H1 (cell line): ENCODE measurements at regions not wholly inside any gene's neighbourhood (a gene's known extent, or its start where the extent isn't known, plus 50 kb on each side); places are given as distances from the start of the nearest gene placed in this dataset.

Experiments
- CTCF ChIA-PET: fragments of 300-600 bp; sonication (Branson Sonifier 250); formaldehyde crosslinking; loops from one replicate; lab custom pipeline; 2021; ENCODE audit not compliant: partially characterized antibody; lab: Charles Lee
- POLR2A ChIA-PET: fragments of 300-600 bp; sonication (Branson Sonifier 250); formaldehyde crosslinking; loops from one replicate; lab custom pipeline; 2021; ENCODE audit warnings: inconsistent platforms; ENCODE audit not compliant: partially characterized antibody; lab: Charles Lee
- DNase-seq, 2 experiments: peaks; one replicate each; pipeline versions ENCODE4 v3.0.0 to v3.0.0-alpha.2; 2010 to 2022; ENCODE audit warnings: low spot score in 2 of 2, low read depth in 1 of 2, mixed read lengths in 1 of 2
- FAIRE-seq: peaks from 2 replicates; lab custom pipeline; 2011; peaks lifted over from hg19 to GRCh38; lab: Jason Lieb, UNC
- H2AFZ ChIP-seq: 2 replicates; pipeline ENCODE4 v1.8.1; 2012; ENCODE audit warnings: low read length, inconsistent platforms
- H2AK5ac ChIP-seq: 2 replicates; pipeline ENCODE4 v1.6.1; 2013; ENCODE audit warnings: low read depth, low read length
- H2BK120ac ChIP-seq: replicated peaks from 2 replicates; pipeline ENCODE3; 2013; ENCODE audit warnings: low read depth, low read length, inconsistent platforms
- H2BK12ac ChIP-seq: 2 replicates; pipeline ENCODE4 v1.6.1; 2013; ENCODE audit warnings: low read depth, low read length
- H2BK15ac ChIP-seq: 2 replicates; pipeline ENCODE4 v1.6.1; 2013; ENCODE audit warnings: low read length
- H2BK20ac ChIP-seq: 2 replicates; pipeline ENCODE4 v1.6.1; 2013; ENCODE audit warnings: low read length
- H2BK5ac ChIP-seq: 2 replicates; pipeline ENCODE4 v1.6.1; 2013; ENCODE audit warnings: low read depth, low read length
- H3K14ac ChIP-seq: 2 replicates; pipeline ENCODE4 v1.6.1; 2013; ENCODE audit warnings: inconsistent platforms; ENCODE audit not compliant: insufficient read length
- H3K18ac ChIP-seq: 2 replicates; pipeline ENCODE4 v1.6.1; 2013; ENCODE audit warnings: low read length; ENCODE audit errors: extremely low read depth
- H3K23ac ChIP-seq: 2 replicates; pipeline ENCODE4 v1.6.1; 2013; ENCODE audit warnings: inconsistent platforms; ENCODE audit not compliant: insufficient read length
- H3K23me2 ChIP-seq: 2 replicates; pipeline ENCODE4 v1.6.1; 2013; ENCODE audit warnings: low read depth, low read length
- H3K27ac ChIP-seq: 2 replicates; pipeline ENCODE4 v1.6.1; 2011; ENCODE audit warnings: low read depth, low read length, inconsistent platforms
- H3K27me3 ChIP-seq, 4 experiments: replicated peaks in 1 of 4; 1 replicate in 1 of 4; 2 replicates in 3 of 4; pipeline versions ENCODE4 v1.6.1 to v1.8.1; 2011 to 2013; ENCODE audit warnings: low read length in 3 of 4, mild to moderate bottlenecking in 3 of 4, inconsistent platforms in 2 of 4, mixed read lengths in 2 of 4, moderate library complexity in 1 of 4; ENCODE audit not compliant: control insufficient read depth in 3 of 4, insufficient read depth in 3 of 4; ENCODE audit errors: extremely low read depth in 1 of 4
- H3K36me3 ChIP-seq, 4 experiments: 2 replicates each; pipeline versions ENCODE4 v1.6.1 to v1.8.1; 2011 to 2013; ENCODE audit warnings: mild to moderate bottlenecking in 4 of 4, low read length in 3 of 4, moderate library complexity in 2 of 4, control low read depth in 1 of 4, inconsistent platforms in 1 of 4; ENCODE audit not compliant: insufficient read depth in 4 of 4, control insufficient read depth in 2 of 4
- H3K4ac ChIP-seq: replicated peaks from 2 replicates; pipeline ENCODE3; 2013; ENCODE audit warnings: low read length, low read depth, mixed read lengths, inconsistent platforms; ENCODE audit not compliant: insufficient read length
- H3K4me1 ChIP-seq, 4 experiments: replicated peaks in 1 of 4; 1 replicate in 1 of 4; 2 replicates in 3 of 4; pipeline versions ENCODE4 v1.6.1 to v1.8.1; 2011 to 2013; ENCODE audit warnings: low read length in 3 of 4, inconsistent platforms in 2 of 4, mixed read lengths in 1 of 4; ENCODE audit not compliant: insufficient read depth in 4 of 4, control insufficient read depth in 3 of 4
- H3K4me2 ChIP-seq, 2 experiments: 2 replicates each; pipeline versions ENCODE4 v1.6.1 to v1.8.1; 2011 to 2013; ENCODE audit warnings: low read depth in 2 of 2, low read length in 2 of 2, control low read depth in 1 of 2, inconsistent platforms in 1 of 2, mild to moderate bottlenecking in 1 of 2; ENCODE audit not compliant: insufficient read depth in 1 of 2
- H3K4me3 ChIP-seq, 4 experiments: fragments of 200-600, 300-600 bp in 1 of 4; sonication (generic), shearing (Covaris generic), sonication (Bioruptor Twin) in 1 of 4; 2 replicates each; pipeline versions ENCODE4 v1.5.1 to v1.8.1; 2011 to 2016; ENCODE audit warnings: low read length in 4 of 4, low read depth in 3 of 4, control low read depth in 2 of 4, inconsistent platforms in 2 of 4, mild to moderate bottlenecking in 2 of 4, mixed read lengths in 1 of 4, moderate library complexity in 1 of 4; ENCODE audit not compliant: insufficient read depth in 2 of 4; ENCODE audit errors: extremely low read depth in 1 of 4
- H3K56ac ChIP-seq: replicated peaks from 2 replicates; pipeline ENCODE3; 2013; ENCODE audit warnings: low read depth, mild to moderate bottlenecking, mixed read lengths, low read length, inconsistent platforms; ENCODE audit not compliant: insufficient read length
- H3K79me1 ChIP-seq: 2 replicates; pipeline ENCODE4 v1.6.1; 2013; ENCODE audit warnings: low read depth, low read length, control low read depth
- H3K79me2 ChIP-seq, 2 experiments: 2 replicates each; pipeline versions ENCODE4 v1.6.1 to v1.8.1; 2012 to 2013; ENCODE audit warnings: low read length in 2 of 2, mild to moderate bottlenecking in 2 of 2, inconsistent platforms in 1 of 2; ENCODE audit not compliant: insufficient read depth in 2 of 2, control insufficient read depth in 1 of 2
- H3K9ac ChIP-seq, 4 experiments: replicated peaks in 1 of 4; 1 replicate in 1 of 4; 2 replicates in 3 of 4; pipeline versions ENCODE4 v1.6.1 to v1.8.1; 2011 to 2013; ENCODE audit warnings: low read depth in 3 of 4, low read length in 3 of 4, control low read depth in 2 of 4, mild to moderate bottlenecking in 2 of 4, moderate library complexity in 2 of 4, inconsistent platforms in 1 of 4; ENCODE audit errors: extremely low read depth in 1 of 4
- H3K9me3 ChIP-seq, 2 experiments: 2 replicates each; pipeline versions ENCODE4 v1.6.1 to v1.8.1; 2012 to 2013; ENCODE audit warnings: mild to moderate bottlenecking in 2 of 2, moderate library complexity in 2 of 2, control low read depth in 1 of 2, inconsistent platforms in 1 of 2, low read depth in 1 of 2, low read length in 1 of 2, mixed read lengths in 1 of 2; ENCODE audit not compliant: insufficient read depth in 2 of 2
- H4K20me1 ChIP-seq, 2 experiments: replicated peaks in 1 of 2; 2 replicates each; pipeline versions ENCODE3 to v1.8.1; 2011 to 2013; ENCODE audit warnings: inconsistent platforms in 2 of 2, low read length in 2 of 2, mild to moderate bottlenecking in 1 of 2; ENCODE audit not compliant: insufficient read depth in 2 of 2, control insufficient read depth in 1 of 2
- H4K5ac ChIP-seq: 2 replicates; pipeline ENCODE4 v1.6.1; 2013; ENCODE audit warnings: low read length, low read depth, mixed read lengths, inconsistent platforms; ENCODE audit not compliant: insufficient read length
- H4K8ac ChIP-seq: 2 replicates; pipeline ENCODE4 v1.8.0; 2013; ENCODE audit warnings: mild to moderate bottlenecking, moderate library complexity, low read length, inconsistent platforms; ENCODE audit not compliant: insufficient read depth; ENCODE audit errors: extremely low read depth
- H4K91ac ChIP-seq: replicated peaks from 2 replicates; pipeline ENCODE3; 2013; ENCODE audit warnings: low read length, mixed read lengths, inconsistent platforms; ENCODE audit not compliant: insufficient read length
- BACH1 ChIP-seq: IDR thresholded peaks from 2 replicates; pipeline ENCODE4 v1.6.1; 2012; ENCODE audit warnings: low read length, improper control_type of control experiment
- BCL11A ChIP-seq, 2 experiments: IDR thresholded peaks; one replicate each; pipeline ENCODE4 v1.6.1; 2011; ENCODE audit warnings: low read depth in 2 of 2, low read length in 2 of 2, mild to moderate bottlenecking in 2 of 2
- FOSL1 ChIP-seq: IDR thresholded peaks from 2 replicates; pipeline ENCODE4 v1.6.1; 2011; ENCODE audit warnings: mild to moderate bottlenecking, low read depth, low read length, moderate library complexity; ENCODE audit not compliant: insufficient read depth
- GABPA ChIP-seq: IDR thresholded peaks from 2 replicates; pipeline ENCODE4 v1.6.1; 2011; ENCODE audit warnings: mild to moderate bottlenecking, low read length, moderate library complexity, borderline replicate concordance; ENCODE audit not compliant: insufficient read depth
- NANOG ChIP-seq: IDR thresholded peaks from 2 replicates; pipeline ENCODE4 v1.6.1; 2011; ENCODE audit warnings: low read length, low read depth, mild to moderate bottlenecking, inconsistent platforms; ENCODE audit not compliant: insufficient read depth, poor library complexity, severe bottlenecking
- whole genome bisulfite sequencing, 2 experiments: shearing (Covaris generic) in 1 of 2; methylation state at CpG; one replicate each; pipeline versions ENCODE4 v1.1.6 to v1.1.7; 2013 to 2015; ENCODE audit warnings: low lambda C conversion rate in 2 of 2, mixed read lengths in 2 of 2, inconsistent platforms in 1 of 2, low coverage in 1 of 2, missing lambda C conversion rate in 1 of 2; ENCODE audit not compliant: insufficient replicate concordance in 2 of 2, insufficient coverage in 1 of 2, insufficient read length in 1 of 2; ENCODE audit errors: extremely low coverage in 1 of 2, missing lambda C conversion rate in 1 of 2; 5-methylcytosine and 5-hydroxymethylcytosine counted together

DNA sequence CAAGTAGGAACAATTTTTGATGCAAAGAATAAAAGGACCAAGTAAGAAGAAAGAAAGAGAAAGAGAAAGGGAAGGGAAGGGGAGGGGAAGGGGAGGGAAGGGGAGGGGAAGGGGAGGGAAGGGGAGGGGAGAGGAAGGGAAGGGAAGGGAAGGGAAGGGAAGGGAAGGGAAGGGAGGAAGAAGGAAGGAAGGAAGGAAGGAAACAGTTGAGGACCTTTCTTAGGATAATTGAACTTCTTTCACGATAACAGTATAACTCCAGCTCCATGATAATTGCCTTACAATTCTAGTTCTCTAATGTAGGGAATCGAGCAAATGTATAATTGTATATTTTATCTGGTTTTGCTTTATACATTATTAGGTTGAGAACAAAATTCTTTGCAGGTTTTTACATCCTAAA is 556.2 kb upstream of the PCDH10 start:
- Histone ChIP-seq H3K79me1 (no peaks in the 10 kb centered on the region), H2BK15ac (no peak overlapping the region), H3K4ac (no peak overlapping the region), H2BK5ac (no peak overlapping the region), H3K79me2 (no peaks in the 10 kb centered on the region), H3K9me3 (0 out of 4 replicates have a peak, but pooled peaks cover 0 to 7% of the 10 kb centered on the region in 2 experiments), H2AK5ac (no peak overlapping the region), H3K14ac (no peak overlapping the region), H2AFZ (no peak overlapping the region), H3K23ac (no peak overlapping the region), H3K27me3 (no peaks in the 10 kb centered on the region), H3K18ac (no peak overlapping the region), H3K9ac (no peak overlapping the region), H3K56ac (no peak overlapping the region), H3K4me1 (no peaks in the 10 kb centered on the region), H4K8ac (no peak overlapping the region), H3K4me2 (no peak overlapping the region), H2BK20ac (no peak overlapping the region), H3K27ac (no peak overlapping the region), H3K36me3 (no peaks in the 10 kb centered on the region), H2BK12ac (no peak overlapping the region), H3K23me2 (no peaks in the 10 kb centered on the region; the same call in 1 of the 2 replicates), H2BK120ac (no peak overlapping the region), H3K4me3 (no peak overlapping the region), H4K20me1 (no peaks in the 10 kb centered on the region), H4K5ac (no peak overlapping the region), H4K91ac (no peak overlapping the region)
- ChIA-PET CTCF (interaction anchor here (1.2 kb wide), 1 partner anchor 101 kb away, joined by 3 read pairs; no protein-coding TSS in a partner anchor), POLR2A (no interaction called here)
- FAIRE-seq (no peak), DNase-seq (no peak)
- WGBS, 2 experiments, result 79% methylated on average over 2 of the region's 2 CpGs; no CpG with 5 or more reads in 1 of the 2 experiments
- TF ChIP-seq BACH1, result no peak
- TF ChIP-seq FOSL1, result no peak
- TF ChIP-seq NANOG, result no peak
- TF ChIP-seq BCL11A (IDR thresholded peaks at IDR 0.05; ENCODE audit: low read depth in 2 of 2, low read length in 2 of 2), result no peak
- TF ChIP-seq GABPA, result no peak
